Smooth muscle cell (in vitro differentiated cells): ENCODE measurements at regions not wholly inside any gene's neighbourhood (a gene's known extent, or its start where the extent isn't known, plus 50 kb on each side); places are given as distances from the start of the nearest gene placed in this dataset.
A peak's percentile ranks its signal among the peaks of the same experiment; 100 is the strongest.
"Not testable (repeated sequence)": the region's sequence is repeated elsewhere in the genome, so short reads cannot be mapped to it uniquely, and the experiment has no call there.

ENCODE experiments used
- DNase-seq: peaks from one replicate; lab custom pipeline; 2025; ENCODE audit not compliant: unreplicated experiment; lab: John Stamatoyannopoulos, UW
- H2AFZ ChIP-seq: fragments of 200-600 bp; sonication (generic); 2 replicates; pipeline ENCODE4 v1.6.0; 2016; ENCODE audit warnings: antibody characterized with exemption, low read depth, mild to moderate bottlenecking
- H3F3A ChIP-seq: fragments of 200-600 bp; sonication (generic); 2 replicates; pipeline ENCODE4 v1.6.0; 2017; ENCODE audit warnings: antibody characterized with exemption, low read depth
- H3K27ac ChIP-seq: fragments of 200-600 bp; sonication (generic); 2 replicates; pipeline ENCODE4 v1.5.1; 2016; ENCODE audit warnings: low read depth, mild to moderate bottlenecking
- H3K27me3 ChIP-seq: fragments of 200-600 bp; sonication (generic); 2 replicates; pipeline ENCODE4 v1.6.1; 2016; ENCODE audit warnings: low read depth, mild to moderate bottlenecking
- H3K36me3 ChIP-seq: fragments of 200-600 bp; sonication (generic); 2 replicates; pipeline ENCODE4 v1.5.1; 2016; ENCODE audit warnings: low read depth
- H3K4me1 ChIP-seq: fragments of 200-600 bp; sonication (generic); 2 replicates; pipeline ENCODE4 v1.5.1; 2016; ENCODE audit warnings: low read depth
- H3K4me2 ChIP-seq: fragments of 200-600 bp; sonication (generic); 2 replicates; pipeline ENCODE4 v1.6.0; 2016; ENCODE audit warnings: mild to moderate bottlenecking
- H3K4me3 ChIP-seq: fragments of 200-600 bp; sonication (generic); 2 replicates; pipeline ENCODE4 v1.5.1; 2016; ENCODE audit warnings: mild to moderate bottlenecking
- H3K79me2 ChIP-seq: fragments of 200-600 bp; sonication (generic); 2 replicates; pipeline ENCODE4 v1.6.0; 2016; ENCODE audit warnings: low read depth, mild to moderate bottlenecking
- H3K9ac ChIP-seq: fragments of 200-600 bp; sonication (generic); 2 replicates; pipeline ENCODE4 v1.6.0; 2016; ENCODE audit warnings: low read depth
- H3K9me3 ChIP-seq: fragments of 200-600 bp; sonication (generic); replicated peaks from 2 replicates; pipeline ENCODE4 v1.5.1; 2016; ENCODE audit warnings: low read depth
- H4K20me1 ChIP-seq: fragments of 200-600 bp; sonication (generic); 2 replicates; pipeline ENCODE4 v1.6.0; 2016; ENCODE audit warnings: low read depth
- WGBS: methylation state at CpG from one replicate; pipeline ENCODE4 v1.1.7; 2016; ENCODE audit warnings: low lambda C conversion rate; 5-methylcytosine and 5-hydroxymethylcytosine counted together
- TF ChIP-seq, protein P1 (sequence below): fragments of 200-600 bp; sonication (generic); IDR thresholded peaks from 2 replicates; pipeline ENCODE4 v1.5.1; 2017; ENCODE audit warnings: borderline replicate concordance, mild to moderate bottlenecking, antibody characterized with exemption; ENCODE audit not compliant: insufficient read depth, poor library complexity, severe bottlenecking

DNA sequence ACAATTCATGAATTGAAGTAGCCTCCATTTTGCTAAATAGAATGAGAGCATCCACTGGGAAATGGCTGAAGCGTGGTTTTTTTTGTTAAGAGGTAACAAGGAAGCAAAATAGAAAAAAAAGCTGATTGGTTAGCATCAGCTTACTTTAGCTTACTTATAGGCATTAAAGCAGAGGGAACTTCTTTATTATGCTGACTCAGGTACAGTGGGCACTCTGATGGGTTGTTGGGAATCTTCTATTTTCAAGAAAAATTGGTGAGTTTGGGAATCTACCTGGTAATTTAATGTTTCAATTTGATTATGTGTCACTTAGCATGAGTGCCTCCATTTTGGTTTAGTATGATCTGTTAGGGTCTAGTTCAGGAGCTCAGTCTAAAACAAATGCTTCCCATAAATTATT is 289.6 kb downstream of the ANXA1 start:
- H3K36me3 ChIP-seq, result no peaks in the 10 kb centered on the region
- no peaks in the 10 kb centered on the region for H3F3A ChIP-seq
- H2AFZ ChIP-seq, result no peak overlapping the region
- no peaks in the 10 kb centered on the region for H4K20me1 ChIP-seq
- H3K27ac ChIP-seq, result no peak overlapping the region
- no peaks in the 10 kb centered on the region for H3K9me3 ChIP-seq
- no peak overlapping the region for H3K4me2 ChIP-seq
- H3K4me1 ChIP-seq, result peaks cover 23% of the 10 kb centered on the region
- 97% methylated on average over 1 of the region's 1 CpG for WGBS
- H3K27me3 ChIP-seq, result no peaks in the 10 kb centered on the region
- H3K79me2 ChIP-seq, result no peaks in the 10 kb centered on the region
- TF ChIP-seq, protein P1, sequence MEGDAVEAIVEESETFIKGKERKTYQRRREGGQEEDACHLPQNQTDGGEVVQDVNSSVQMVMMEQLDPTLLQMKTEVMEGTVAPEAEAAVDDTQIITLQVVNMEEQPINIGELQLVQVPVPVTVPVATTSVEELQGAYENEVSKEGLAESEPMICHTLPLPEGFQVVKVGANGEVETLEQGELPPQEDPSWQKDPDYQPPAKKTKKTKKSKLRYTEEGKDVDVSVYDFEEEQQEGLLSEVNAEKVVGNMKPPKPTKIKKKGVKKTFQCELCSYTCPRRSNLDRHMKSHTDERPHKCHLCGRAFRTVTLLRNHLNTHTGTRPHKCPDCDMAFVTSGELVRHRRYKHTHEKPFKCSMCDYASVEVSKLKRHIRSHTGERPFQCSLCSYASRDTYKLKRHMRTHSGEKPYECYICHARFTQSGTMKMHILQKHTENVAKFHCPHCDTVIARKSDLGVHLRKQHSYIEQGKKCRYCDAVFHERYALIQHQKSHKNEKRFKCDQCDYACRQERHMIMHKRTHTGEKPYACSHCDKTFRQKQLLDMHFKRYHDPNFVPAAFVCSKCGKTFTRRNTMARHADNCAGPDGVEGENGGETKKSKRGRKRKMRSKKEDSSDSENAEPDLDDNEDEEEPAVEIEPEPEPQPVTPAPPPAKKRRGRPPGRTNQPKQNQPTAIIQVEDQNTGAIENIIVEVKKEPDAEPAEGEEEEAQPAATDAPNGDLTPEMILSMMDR, result no peak
- H3K4me3 ChIP-seq, result no peak overlapping the region
- DNase-seq, result no peak
- H3K9ac ChIP-seq, result no peak overlapping the region

DNA sequence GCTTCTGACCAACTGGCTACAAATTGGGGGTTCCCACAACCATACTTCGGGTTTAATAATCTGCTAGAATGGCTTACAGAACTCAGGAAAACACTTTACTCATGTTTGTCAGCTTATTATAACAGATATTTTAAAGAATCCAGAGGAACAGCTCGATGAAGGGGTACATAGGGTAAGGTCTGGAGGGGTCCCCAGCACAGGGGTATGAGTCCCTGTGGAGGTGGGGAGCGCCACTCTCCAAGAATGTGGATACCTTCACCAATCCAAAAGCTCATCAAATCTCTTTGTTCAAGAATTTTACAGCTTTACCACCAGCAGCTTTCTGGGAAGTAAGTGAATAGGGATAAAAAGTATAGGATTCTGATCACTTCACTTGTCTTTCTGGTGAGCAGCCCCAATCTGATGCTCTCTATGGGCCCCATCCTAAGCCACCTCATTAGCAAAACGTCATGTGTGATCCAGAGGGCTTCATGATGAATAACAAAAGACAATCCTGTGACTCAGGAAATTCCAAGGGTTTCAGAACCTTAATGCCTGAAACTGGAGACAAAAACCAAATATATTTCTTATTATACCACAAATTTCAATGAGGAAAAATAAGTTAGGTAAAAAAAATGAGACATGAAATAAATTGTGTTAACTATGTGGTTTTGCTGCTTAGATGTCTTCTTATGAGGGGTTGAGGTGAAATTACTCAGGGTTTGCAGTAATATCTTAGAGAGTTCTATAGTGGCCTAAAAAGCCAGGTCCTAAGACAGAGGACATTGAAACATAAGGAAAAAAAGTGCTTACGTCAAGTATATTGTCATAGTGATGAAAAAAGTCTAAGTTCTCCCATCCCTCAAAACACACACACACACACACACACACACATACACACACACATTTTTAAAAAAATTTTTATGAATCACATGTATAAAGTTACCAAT is 290.5 kb downstream of the ANXA1 start:
- 66% methylated on average over 5 of the region's 5 CpGs for WGBS
- no peak for DNase-seq
- no peak overlapping the region for H3K4me3 ChIP-seq

DNA sequence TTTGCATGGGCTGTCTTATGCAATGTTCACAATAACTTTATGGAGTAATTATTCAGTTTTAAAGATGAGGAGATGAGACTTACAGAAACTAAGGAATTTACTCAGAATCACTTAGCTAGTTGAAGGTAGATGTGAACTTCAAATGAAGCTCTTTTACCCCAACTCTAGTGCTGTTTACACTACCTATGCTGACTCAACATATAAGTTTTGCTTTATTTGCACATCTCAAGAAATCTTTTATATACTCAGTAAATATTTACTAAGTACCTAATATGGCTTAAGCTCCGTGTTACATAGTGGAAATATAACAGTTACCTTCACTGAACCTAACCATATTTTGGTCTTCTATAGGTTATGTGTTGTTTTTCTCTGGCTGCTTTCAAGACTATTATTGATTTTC is 293.2 kb downstream of the ANXA1 start:
- no peak for DNase-seq
- Histone ChIP-seq H4K20me1 (no peaks in the 10 kb centered on the region), H3K9ac (no peak overlapping the region), H3K4me1 (peaks cover 23% of the 10 kb centered on the region), H2AFZ (no peak overlapping the region), H3K4me2 (peak overlapping the region; percentile 70), H3K9me3 (no peaks in the 10 kb centered on the region), H3K36me3 (no peaks in the 10 kb centered on the region), H3K4me3 (no peak overlapping the region), H3K27ac (peak overlapping the region; percentile 70), H3K27me3 (no peaks in the 10 kb centered on the region), H3F3A (no peaks in the 10 kb centered on the region), H3K79me2 (no peaks in the 10 kb centered on the region)
- TF ChIP-seq, protein P1, result no peak
- WGBS, result 85% methylated on average over 1 of the region's 1 CpG

More for the DNA sequence above, 290.5 kb downstream of the ANXA1 start:
- H3K4me1 ChIP-seq, result peaks cover 23% of the 10 kb centered on the region
- H3K36me3 ChIP-seq, result no peaks in the 10 kb centered on the region
- TF ChIP-seq, protein P1, result no peak
- H3K4me2 ChIP-seq, result peak overlapping the region; percentile 43
- no peaks in the 10 kb centered on the region for H3K79me2 ChIP-seq
- H3K27ac ChIP-seq, result peak overlapping the region; percentile 80
- H3K9ac ChIP-seq, result peak overlapping the region; percentile 12
- no peak overlapping the region for H2AFZ ChIP-seq
- H3K9me3 ChIP-seq, result no peaks in the 10 kb centered on the region
- H4K20me1 ChIP-seq, result no peaks in the 10 kb centered on the region
- H3K27me3 ChIP-seq, result no peaks in the 10 kb centered on the region
- H3F3A ChIP-seq, result no peaks in the 10 kb centered on the region

DNA sequence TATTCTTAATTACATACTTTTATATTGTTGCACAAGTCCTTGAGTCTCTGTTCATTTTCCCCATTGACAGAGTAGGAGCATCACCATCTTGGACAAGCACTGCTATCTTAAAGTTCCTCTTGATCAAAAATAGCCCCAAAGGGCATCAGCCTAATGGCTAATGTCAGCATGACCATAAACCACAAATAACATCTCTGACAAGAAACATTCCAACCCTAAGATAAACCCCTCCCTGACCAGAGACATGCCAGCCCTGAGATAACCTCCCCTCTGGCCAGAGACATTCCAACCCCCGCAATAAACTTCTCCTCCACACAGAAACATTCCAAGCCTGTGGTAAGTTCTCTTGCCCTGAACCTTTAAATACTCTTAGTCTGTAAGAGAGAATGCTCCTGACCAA is 293.7 kb downstream of the ANXA1 start:
- not testable (repeated sequence) for H4K20me1 ChIP-seq, H2AFZ ChIP-seq, H3K9me3 ChIP-seq, H3K9ac ChIP-seq, H3K4me3 ChIP-seq, H3F3A ChIP-seq, H3K27me3 ChIP-seq, DNase-seq, H3K79me2 ChIP-seq, H3K36me3 ChIP-seq
- Histone ChIP-seq H3K4me1 (peaks cover 23% of the 10 kb centered on the region), H3K27ac (peak overlapping the region; percentile 70), H3K4me2 (peak overlapping the region; percentile 70)
- WGBS, result 0% methylated on average over 1 of the region's 1 CpG
